Stimulated activated memory B cell treated with anti-CD40 and anti-IgM and Interleukin-4, amounts not matched to agents 10 μg/mL and 1 μg/mL and 100 μg/mL, for 72 hours (primary cell): ENCODE measurements at regions not wholly inside any gene's neighbourhood (a gene's known extent, or its start where the extent isn't known, plus 50 kb on each side); places are given as distances from the start of the nearest gene placed in this dataset.
"Not testable (repeated sequence)": the region's sequence is repeated elsewhere in the genome, so short reads cannot be mapped to it uniquely, and the experiment has no call there.

Source experiments
- ATAC-seq: fragments of 150-1000 bp; cut with Tn5 transposase; 2 replicates; pipeline ENCODE4 v1.10.0; 2021
- H3K27ac Mint-ChIP-seq: one replicate; pipeline ENCODE4 v1.8.0; 2022; ENCODE audit warnings: mild to moderate bottlenecking, mixed read lengths
- H3K27me3 Mint-ChIP-seq: one replicate; pipeline ENCODE4 v1.8.0; 2022; ENCODE audit warnings: mixed read lengths
- H3K36me3 Mint-ChIP-seq: one replicate; pipeline ENCODE4 v1.8.0; 2022; ENCODE audit warnings: mixed read lengths
- H3K4me1 Mint-ChIP-seq: one replicate; pipeline ENCODE4 v1.8.0; 2022; ENCODE audit warnings: mixed read lengths
- H3K4me3 Mint-ChIP-seq: one replicate; pipeline ENCODE4 v1.8.0; 2022; ENCODE audit warnings: mild to moderate bottlenecking, moderate library complexity, mixed read lengths
- H3K9me3 Mint-ChIP-seq: one replicate; pipeline ENCODE4 v1.8.0; 2022; ENCODE audit warnings: mixed read lengths

- no peak for ATAC-seq
- Mint-ChIP-seq H3K4me3 (no peak overlapping the region), H3K36me3 (no peaks in the 10 kb centered on the region), H3K27me3 (peaks cover 57% of the 10 kb centered on the region), H3K4me1 (no peaks in the 10 kb centered on the region), H3K27ac (no peak overlapping the region), H3K9me3 (peaks cover 7% of the 10 kb centered on the region)
These were observed 80.1 kb upstream of the ZNF469 start for GRCh38 chr16:88302666-88303065.

- no peaks in the 10 kb centered on the region for H3K36me3 Mint-ChIP-seq
- H3K9me3 Mint-ChIP-seq = peaks cover 7% of the 10 kb centered on the region
- no peak overlapping the region for H3K27ac Mint-ChIP-seq
- ATAC-seq = no peak
- H3K4me3 Mint-ChIP-seq = no peak overlapping the region
- H3K4me1 Mint-ChIP-seq = no peaks in the 10 kb centered on the region
- H3K27me3 Mint-ChIP-seq = peaks cover 57% of the 10 kb centered on the region
These were observed 79.4 kb upstream of the ZNF469 start for GRCh38 chr16:88303405-88303804.

GRCh38 chr16:88303890-88304819 lies 78.6 kb upstream of the ZNF469 start:
- Mint-ChIP-seq H3K9me3 (peaks cover 7% of the 10 kb centered on the region), H3K27ac (no peak overlapping the region), H3K36me3 (no peaks in the 10 kb centered on the region), H3K27me3 (peaks cover 58% of the 10 kb centered on the region), H3K4me3 (no peak overlapping the region), H3K4me1 (no peaks in the 10 kb centered on the region)
- ATAC-seq = no peak

GRCh38 chr16:88305176-88305575 lies 77.6 kb upstream of the ZNF469 start:
- peaks cover 7% of the 10 kb centered on the region for H3K9me3 Mint-ChIP-seq
- H3K27ac Mint-ChIP-seq = no peak overlapping the region
- no peak for ATAC-seq
- no peaks in the 10 kb centered on the region for H3K36me3 Mint-ChIP-seq
- no peaks in the 10 kb centered on the region for H3K4me1 Mint-ChIP-seq
- no peak overlapping the region for H3K4me3 Mint-ChIP-seq
- H3K27me3 Mint-ChIP-seq = peaks cover 51% of the 10 kb centered on the region

- Mint-ChIP-seq H3K36me3 (no peaks in the 10 kb centered on the region), H3K4me3 (no peak overlapping the region), H3K27me3 (peaks cover 43% of the 10 kb centered on the region), H3K27ac (no peak overlapping the region), H3K4me1 (no peaks in the 10 kb centered on the region), H3K9me3 (peaks cover 7% of the 10 kb centered on the region)
- no peak for ATAC-seq
These were observed 76.3 kb upstream of the ZNF469 start for GRCh38 chr16:88306411-88306810.

GRCh38 chr16:88306860-88307545 lies 75.8 kb upstream of the ZNF469 start:
- no peaks in the 10 kb centered on the region for H3K36me3 Mint-ChIP-seq
- no peak for ATAC-seq
- no peak overlapping the region for H3K27ac Mint-ChIP-seq
- H3K4me3 Mint-ChIP-seq = no peak overlapping the region
- no peaks in the 10 kb centered on the region for H3K4me1 Mint-ChIP-seq
- peaks cover 37% of the 10 kb centered on the region for H3K27me3 Mint-ChIP-seq
- H3K9me3 Mint-ChIP-seq = peaks cover 10% of the 10 kb centered on the region

GRCh38 chr16:88308441-88309173 lies 74.2 kb upstream of the ZNF469 start:
- no peaks in the 10 kb centered on the region for H3K36me3 Mint-ChIP-seq
- ATAC-seq = no peak
- H3K27me3 Mint-ChIP-seq = peaks cover 23% of the 10 kb centered on the region

GRCh38 chr16:88309174-88309907 lies 73.4 kb upstream of the ZNF469 start:
- ATAC-seq = no peak
- Mint-ChIP-seq H3K4me1 (no peaks in the 10 kb centered on the region), H3K9me3 (peaks cover 18% of the 10 kb centered on the region), H3K27ac (no peak overlapping the region), H3K27me3 (peaks cover 21% of the 10 kb centered on the region), H3K36me3 (no peaks in the 10 kb centered on the region), H3K4me3 (no peak overlapping the region)

More at GRCh38 chr16:88308441-88309173, 74.2 kb upstream of the ZNF469 start:
- no peak overlapping the region for H3K4me3 Mint-ChIP-seq
- peaks cover 19% of the 10 kb centered on the region for H3K9me3 Mint-ChIP-seq
- H3K27ac Mint-ChIP-seq = no peak overlapping the region
- H3K4me1 Mint-ChIP-seq = no peaks in the 10 kb centered on the region

GRCh38 chr16:88309908-88310265 lies 72.9 kb upstream of the ZNF469 start:
- peak; percentile 43 for ATAC-seq
- peaks cover 21% of the 10 kb centered on the region for H3K27me3 Mint-ChIP-seq
- peaks cover 18% of the 10 kb centered on the region for H3K9me3 Mint-ChIP-seq
- H3K4me3 Mint-ChIP-seq = no peak overlapping the region
- no peaks in the 10 kb centered on the region for H3K4me1 Mint-ChIP-seq
- no peaks in the 10 kb centered on the region for H3K36me3 Mint-ChIP-seq
- H3K27ac Mint-ChIP-seq = no peak overlapping the region

- ATAC-seq = no peak
- Mint-ChIP-seq H3K27me3 (peaks cover 21% of the 10 kb centered on the region), H3K27ac (no peak overlapping the region), H3K4me3 (no peak overlapping the region), H3K4me1 (no peaks in the 10 kb centered on the region), H3K9me3 (peaks cover 13% of the 10 kb centered on the region), H3K36me3 (no peaks in the 10 kb centered on the region)
These were observed 71.8 kb upstream of the ZNF469 start for GRCh38 chr16:88310796-88311605.

GRCh38 chr16:88311860-88312259 lies 70.9 kb upstream of the ZNF469 start:
- not testable (repeated sequence) for H3K4me3 Mint-ChIP-seq, ATAC-seq, H3K27ac Mint-ChIP-seq, H3K36me3 Mint-ChIP-seq, H3K4me1 Mint-ChIP-seq
- Mint-ChIP-seq H3K9me3 (peaks cover 13% of the 10 kb centered on the region), H3K27me3 (peaks cover 30% of the 10 kb centered on the region)

- Mint-ChIP-seq H3K4me3 (no peak overlapping the region), H3K4me1 (no peaks in the 10 kb centered on the region), H3K9me3 (peaks cover 13% of the 10 kb centered on the region), H3K36me3 (no peaks in the 10 kb centered on the region), H3K27ac (no peak overlapping the region), H3K27me3 (peaks cover 35% of the 10 kb centered on the region)
- ATAC-seq = no peak
These were observed 70.0 kb upstream of the ZNF469 start for GRCh38 chr16:88312732-88313131.

- H3K9me3 Mint-ChIP-seq = peaks cover 13% of the 10 kb centered on the region
- H3K27me3 Mint-ChIP-seq = peaks cover 29% of the 10 kb centered on the region
- no peaks in the 10 kb centered on the region for H3K36me3 Mint-ChIP-seq
- no peak overlapping the region for H3K4me3 Mint-ChIP-seq
- H3K4me1 Mint-ChIP-seq = no peaks in the 10 kb centered on the region
- no peak for ATAC-seq
- no peak overlapping the region for H3K27ac Mint-ChIP-seq
These were observed 67.7 kb upstream of the ZNF469 start for GRCh38 chr16:88314991-88315542.

- H3K27ac Mint-ChIP-seq = no peak overlapping the region
- H3K9me3 Mint-ChIP-seq = peaks cover 13% of the 10 kb centered on the region
- no peaks in the 10 kb centered on the region for H3K36me3 Mint-ChIP-seq
- H3K4me3 Mint-ChIP-seq = no peak overlapping the region
- peaks cover 29% of the 10 kb centered on the region for H3K27me3 Mint-ChIP-seq
- peak; percentile 24 for ATAC-seq
- H3K4me1 Mint-ChIP-seq = no peaks in the 10 kb centered on the region
These were observed 67.1 kb upstream of the ZNF469 start for GRCh38 chr16:88315543-88316105.
